GM12874 (cell line): ENCODE measurements at regions not wholly inside any gene's neighbourhood (a gene's known extent, or its start where the extent isn't known, plus 50 kb on each side); places are given as distances from the start of the nearest gene placed in this dataset.
A peak's percentile ranks its signal among the peaks of the same experiment; 100 is the strongest.

ENCODE experiments used
- TF ChIP-seq, protein P1 (sequence below): IDR thresholded peaks from 2 replicates; pipeline ENCODE4 v1.5.1; 2011; ENCODE audit warnings: low read depth, mild to moderate bottlenecking, control low read depth, low read length, moderate library complexity; ENCODE audit not compliant: insufficient read depth

DNA sequence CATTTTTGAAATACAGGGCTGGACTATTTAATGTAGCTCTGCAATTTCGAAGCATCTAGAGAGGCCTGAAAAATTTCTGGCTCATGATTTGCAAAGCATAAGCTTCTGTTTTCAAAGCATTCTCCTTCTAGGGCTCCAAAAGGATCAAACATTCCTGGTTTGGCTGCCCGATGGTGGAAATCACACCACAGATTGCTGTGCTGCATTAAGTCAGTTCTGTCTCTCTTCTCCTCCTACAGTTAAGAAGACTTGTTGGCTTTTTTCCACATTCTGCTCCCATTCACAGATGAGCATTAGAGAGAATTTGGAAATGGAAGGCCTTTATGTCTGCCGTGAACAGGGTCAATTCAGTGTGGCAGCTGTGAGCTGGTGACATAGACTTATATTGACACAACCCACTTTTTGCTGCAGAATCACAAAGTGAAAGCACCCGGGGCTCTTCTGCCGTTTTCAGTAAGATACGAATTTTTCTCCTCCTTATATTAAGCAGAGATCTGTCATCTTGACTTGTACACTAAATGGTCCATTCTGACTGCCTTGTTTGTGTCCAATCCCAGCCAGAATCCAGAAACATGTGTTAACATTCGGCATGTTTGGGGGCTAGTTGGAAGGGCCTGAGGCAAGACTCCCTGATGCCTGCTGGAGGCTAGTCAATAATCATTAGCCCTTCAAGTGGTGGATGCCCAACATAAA, 330.8 kb upstream of the DEFB112 start:
- TF ChIP-seq, protein P1, sequence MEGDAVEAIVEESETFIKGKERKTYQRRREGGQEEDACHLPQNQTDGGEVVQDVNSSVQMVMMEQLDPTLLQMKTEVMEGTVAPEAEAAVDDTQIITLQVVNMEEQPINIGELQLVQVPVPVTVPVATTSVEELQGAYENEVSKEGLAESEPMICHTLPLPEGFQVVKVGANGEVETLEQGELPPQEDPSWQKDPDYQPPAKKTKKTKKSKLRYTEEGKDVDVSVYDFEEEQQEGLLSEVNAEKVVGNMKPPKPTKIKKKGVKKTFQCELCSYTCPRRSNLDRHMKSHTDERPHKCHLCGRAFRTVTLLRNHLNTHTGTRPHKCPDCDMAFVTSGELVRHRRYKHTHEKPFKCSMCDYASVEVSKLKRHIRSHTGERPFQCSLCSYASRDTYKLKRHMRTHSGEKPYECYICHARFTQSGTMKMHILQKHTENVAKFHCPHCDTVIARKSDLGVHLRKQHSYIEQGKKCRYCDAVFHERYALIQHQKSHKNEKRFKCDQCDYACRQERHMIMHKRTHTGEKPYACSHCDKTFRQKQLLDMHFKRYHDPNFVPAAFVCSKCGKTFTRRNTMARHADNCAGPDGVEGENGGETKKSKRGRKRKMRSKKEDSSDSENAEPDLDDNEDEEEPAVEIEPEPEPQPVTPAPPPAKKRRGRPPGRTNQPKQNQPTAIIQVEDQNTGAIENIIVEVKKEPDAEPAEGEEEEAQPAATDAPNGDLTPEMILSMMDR, result no peak

DNA sequence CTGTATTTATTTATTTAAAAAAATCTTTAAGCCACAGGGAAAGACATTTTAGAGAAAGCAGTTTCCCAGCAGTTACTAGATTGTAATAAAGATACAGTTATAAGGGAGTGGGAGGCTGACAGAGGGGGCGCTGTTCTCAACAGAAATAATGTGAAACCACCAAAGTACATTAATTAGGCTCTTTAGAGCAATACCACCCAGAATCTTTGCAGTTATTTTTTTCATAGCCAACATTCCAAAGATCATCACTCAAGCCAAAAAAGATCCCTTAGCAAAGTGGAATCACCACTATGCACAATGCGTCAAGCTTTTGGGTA, 331.3 kb upstream of the DEFB112 start:
- TF ChIP-seq, protein P1, result 0 out of 2 replicates have a peak, but pooled peaks have one; percentile 10

DNA sequence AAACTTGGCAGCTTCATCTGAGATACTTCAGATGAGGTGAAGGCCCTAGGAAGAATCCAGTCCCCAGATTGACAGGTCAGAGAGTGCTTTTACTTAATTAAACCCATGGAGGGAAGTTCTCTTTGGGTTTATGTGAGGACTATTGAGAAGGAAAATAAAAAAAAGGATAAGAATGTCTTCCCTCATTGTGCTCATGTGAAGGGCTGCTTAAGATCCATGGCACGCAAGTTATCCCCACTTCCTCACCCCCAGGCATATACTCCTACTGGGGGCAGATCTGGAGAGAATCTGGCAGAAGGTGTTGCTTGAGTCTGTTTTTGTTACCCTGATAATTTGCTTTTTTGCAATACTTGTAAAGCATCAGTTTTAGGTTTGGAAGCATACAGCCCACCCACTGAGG, 322.9 kb upstream of the TFAP2D start:
- TF ChIP-seq, protein P1, result no peak

DNA sequence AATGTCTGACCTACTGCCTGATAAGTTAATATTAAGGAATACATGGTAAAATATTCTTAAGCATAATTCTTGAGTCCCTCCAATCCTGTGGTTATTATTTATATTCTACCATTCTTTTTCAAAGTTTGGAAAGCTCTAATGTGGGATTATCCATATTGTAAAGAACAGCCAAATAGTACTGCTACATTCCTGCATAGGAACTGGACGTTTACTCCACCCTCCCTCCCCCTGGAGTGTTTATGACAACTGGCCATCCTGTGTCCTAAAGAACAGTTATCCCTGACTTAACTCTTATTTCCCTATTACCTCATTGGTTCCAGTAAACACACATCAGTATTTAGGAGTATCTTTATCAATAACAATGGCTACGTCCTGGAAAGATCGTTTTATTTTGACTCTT, 308.7 kb upstream of the TFAP2D start:
- TF ChIP-seq, protein P1, result no peak

DNA sequence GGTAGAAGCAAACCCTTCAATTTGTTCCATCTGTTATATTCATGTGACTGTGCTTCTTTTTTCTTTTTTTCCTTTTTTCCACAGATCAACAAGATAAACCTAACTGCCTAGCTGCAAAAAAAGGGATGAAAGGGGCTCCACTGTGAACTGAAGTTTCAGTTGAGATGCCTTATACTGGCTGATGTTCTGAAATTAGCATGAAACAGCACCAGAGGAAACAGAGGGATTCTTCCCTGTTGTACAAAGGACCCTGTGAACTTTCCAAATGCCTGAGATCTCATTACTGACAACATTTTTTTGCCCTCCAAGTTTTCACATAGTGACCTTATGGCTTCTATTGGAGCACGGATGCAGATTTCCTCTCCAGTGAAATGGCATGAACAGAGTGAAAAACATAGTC, 302.7 kb upstream of the TFAP2D start:
- TF ChIP-seq, protein P1, result no peak

DNA sequence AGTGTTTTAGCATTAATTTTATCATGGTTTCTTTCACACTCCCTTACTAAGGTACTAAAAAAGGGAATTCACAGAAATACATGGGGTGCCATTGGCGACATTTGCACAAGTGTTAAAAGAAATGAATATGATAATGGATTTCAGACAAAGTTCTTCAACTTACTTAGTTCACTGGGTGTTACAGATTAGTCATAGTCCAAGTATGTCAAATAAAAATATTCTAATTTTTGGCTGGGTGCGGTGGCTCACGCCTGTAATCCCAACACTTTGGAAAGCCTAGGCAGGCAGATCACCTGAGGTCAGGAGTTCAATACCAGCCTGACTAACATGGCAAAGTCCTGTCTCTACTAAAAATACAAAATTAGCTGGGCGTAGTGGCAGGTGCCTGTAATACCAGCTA, 286.1 kb upstream of the TFAP2D start:
- TF ChIP-seq, protein P1, result no peak

DNA sequence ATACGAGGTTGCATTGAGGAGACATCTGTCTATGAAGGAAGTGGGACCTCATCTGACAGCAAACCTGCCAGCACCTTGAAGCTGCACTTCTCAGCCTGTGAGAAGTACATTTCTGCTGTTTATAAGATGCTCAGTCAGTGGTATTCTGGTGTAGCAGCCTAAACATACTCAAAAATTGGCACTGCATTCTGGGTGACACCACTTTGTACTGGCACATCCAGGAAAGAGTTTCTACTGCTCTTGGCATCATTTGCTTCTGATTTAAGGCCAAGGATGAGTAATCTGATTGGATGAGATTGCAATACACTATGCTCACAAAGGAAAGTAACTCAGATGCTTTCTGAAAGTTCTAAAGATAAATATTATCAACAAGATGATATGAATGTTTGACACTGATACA, 275.4 kb upstream of the TFAP2D start:
- TF ChIP-seq, protein P1, result no peak

DNA sequence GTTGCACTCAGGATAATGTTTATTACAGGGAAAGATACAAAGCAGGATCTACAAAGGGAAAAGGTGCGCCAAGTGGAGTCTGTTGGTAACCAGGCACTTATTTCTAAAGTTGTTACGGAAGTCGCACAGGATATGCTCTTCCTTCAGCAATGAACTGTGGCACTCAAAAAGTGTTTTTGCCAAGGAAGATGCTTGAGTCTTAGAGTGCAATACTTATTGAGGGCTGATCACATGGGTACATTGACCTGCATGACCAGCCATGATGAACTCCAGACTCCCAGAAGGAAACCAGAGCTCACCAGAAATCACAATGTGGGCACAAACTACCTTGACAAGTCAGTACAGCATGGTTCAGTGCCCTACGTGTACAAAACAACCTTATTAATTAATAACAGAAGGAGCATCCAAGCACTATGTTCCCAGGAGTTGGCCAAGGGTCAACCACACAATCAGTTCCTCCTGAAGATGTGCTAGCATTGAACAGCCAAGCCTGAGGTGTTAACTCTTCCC, 270.7 kb upstream of the TFAP2D start:
- TF ChIP-seq, protein P1, result no peak
